ENCODE measurements at regions not wholly inside any gene's neighbourhood (a gene's known extent, or its start where the extent isn't known, plus 50 kb on each side); places are given as distances from the start of the nearest gene placed in this dataset.

GRCh38 chr3:187484547-187485295 is 116.5 kb downstream of the RTP4 start:
- DNase-seq (ENCODE audit: extremely low read depth in 1 of 4, low spot score in 3 of 4) (no peak), FAIRE-seq (no peak), ATAC-seq (no peak)
- H2AFZ ChIP-seq (ENCODE audit: low read depth, low read length): no peak overlapping the region
- in situ Hi-C loops (cut with MboI) (no loop called here), intact Hi-C loops (cut with micrococcal nuclease) (no loop called here)
- no peak overlapping the region for H3K9ac ChIP-seq (ENCODE audit: insufficient read depth in 1 of 2, low read depth in 2 of 2, low read length in 2 of 2)
- no peak overlapping the region for H3K27ac ChIP-seq (ENCODE audit: extremely low read depth, low read depth, low read length)
- no peaks in the 10 kb centered on the region for H3K79me2 ChIP-seq (ENCODE audit: control insufficient read depth, insufficient read depth, low read length)
- H3K9me1 ChIP-seq (ENCODE audit: control insufficient read depth, insufficient read depth, low read length): no peaks in the 10 kb centered on the region
- H3K4me3 ChIP-seq: no peak overlapping the region
- H4K20me1 ChIP-seq (replicated peaks; ENCODE audit: control insufficient read depth, insufficient read depth, low read length): no peaks in the 10 kb centered on the region
- ChIA-PET POLR2A (no interaction called here), CTCF (ENCODE audit: low intra/inter-chr PET ratio) (no interaction called here)
- H3K36me3 ChIP-seq (ENCODE audit: control insufficient read depth, insufficient read depth, low read length): no peaks in the 10 kb centered on the region
- H3K4me2 ChIP-seq (ENCODE audit: insufficient read depth, low read length): no peak overlapping the region
- no peak for TF ChIP-seq KAT8 (IDR thresholded peaks at IDR 0.05; ENCODE audit: low read depth)
- no peak for TF ChIP-seq ZNF764 (CRISPR knock-in tag; IDR thresholded peaks at IDR 0.05; ENCODE audit: low read depth)
- no peak for TF ChIP-seq ZKSCAN8 (CRISPR knock-in tag; IDR thresholded peaks at IDR 0.05)
- no peak for TF ChIP-seq EGR1 (conservative IDR thresholded peaks at IDR 0.05)
- TF ChIP-seq, protein P1, sequence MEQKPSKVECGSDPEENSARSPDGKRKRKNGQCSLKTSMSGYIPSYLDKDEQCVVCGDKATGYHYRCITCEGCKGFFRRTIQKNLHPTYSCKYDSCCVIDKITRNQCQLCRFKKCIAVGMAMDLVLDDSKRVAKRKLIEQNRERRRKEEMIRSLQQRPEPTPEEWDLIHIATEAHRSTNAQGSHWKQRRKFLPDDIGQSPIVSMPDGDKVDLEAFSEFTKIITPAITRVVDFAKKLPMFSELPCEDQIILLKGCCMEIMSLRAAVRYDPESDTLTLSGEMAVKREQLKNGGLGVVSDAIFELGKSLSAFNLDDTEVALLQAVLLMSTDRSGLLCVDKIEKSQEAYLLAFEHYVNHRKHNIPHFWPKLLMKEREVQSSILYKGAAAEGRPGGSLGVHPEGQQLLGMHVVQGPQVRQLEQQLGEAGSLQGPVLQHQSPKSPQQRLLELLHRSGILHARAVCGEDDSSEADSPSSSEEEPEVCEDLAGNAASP (IDR thresholded peaks at IDR 0.05): no peak
- H3K27me3 ChIP-seq (ENCODE audit: control insufficient read depth in 2 of 2, insufficient read depth in 2 of 2, low read length in 2 of 2): no peaks in the 10 kb centered on the region
- H3K9me3 ChIP-seq (replicated peaks; ENCODE audit: control insufficient read depth, insufficient read depth, low read depth, low read length): no peaks in the 10 kb centered on the region
- no TSS peak for BruUV-seq (replicated peaks)
- WGBS (ENCODE audit: insufficient coverage, low coverage, missing lambda C conversion rate): 2% methylated on average over 10 of the region's 10 CpGs
- no peaks in the 10 kb centered on the region for H3K4me1 ChIP-seq (replicated peaks in 1 of 2; ENCODE audit: control insufficient read depth in 2 of 2, insufficient read depth in 2 of 2, low read length in 2 of 2)

Data from K562 (cell line).